Natural killer cell (primary cell): ENCODE measurements at regions not wholly inside any gene's neighbourhood (a gene's known extent, or its start where the extent isn't known, plus 50 kb on each side); places are given as distances from the start of the nearest gene placed in this dataset.

Source experiments
- ATAC-seq, 3 donors: fragments of 150-1000 bp in 2 of 3; fragments of 200-7000 bp in 1 of 3; cut with Tn5 transposase; 1 replicate in 1 of 3; 2 replicates in 2 of 3; pipeline ENCODE4 v1.10.0; 2021; ENCODE audit warnings: mild to moderate bottlenecking in 2 of 3, moderate library complexity in 2 of 3
- DNase-seq, 2 donors: peaks; one replicate each; pipeline versions ENCODE4 v3.0.0 to v3.0.0-alpha.2; 2013 to 2021; ENCODE audit warnings: mixed read lengths in 1 of 2
- H3K27ac ChIP-seq: one replicate; pipeline ENCODE4 v1.5.1; 2013; ENCODE audit warnings: mild to moderate bottlenecking, low read length
- H3K27me3 ChIP-seq: one replicate; pipeline ENCODE4 v1.6.1; 2013; ENCODE audit warnings: low read length; ENCODE audit not compliant: control insufficient read depth, insufficient read depth
- H3K36me3 ChIP-seq: one replicate; pipeline ENCODE4 v1.6.1; 2013; ENCODE audit warnings: low read length; ENCODE audit not compliant: control insufficient read depth, insufficient read depth
- H3K4me1 ChIP-seq: one replicate; pipeline ENCODE4 v1.6.1; 2013; ENCODE audit warnings: low read length; ENCODE audit not compliant: control insufficient read depth, insufficient read depth
- H3K4me3 ChIP-seq: one replicate; pipeline ENCODE4 v1.5.1; 2013; ENCODE audit warnings: low read length
- H3K9me3 ChIP-seq: one replicate; pipeline ENCODE4 v1.6.1; 2013; ENCODE audit warnings: low read length; ENCODE audit not compliant: control insufficient read depth, insufficient read depth
- H3K27ac Mint-ChIP-seq, 2 donors: one replicate each; pipeline ENCODE4 v1.8.0; 2022; ENCODE audit warnings: mild to moderate bottlenecking in 2 of 2, mixed read lengths in 2 of 2, moderate library complexity in 1 of 2
- H3K27me3 Mint-ChIP-seq, 2 donors: one replicate each; pipeline ENCODE4 v1.8.0; 2022; ENCODE audit warnings: low read depth in 2 of 2, mixed read lengths in 2 of 2
- H3K36me3 Mint-ChIP-seq: one replicate; pipeline ENCODE4 v1.8.0; 2022; ENCODE audit warnings: mixed read lengths
- H3K4me1 Mint-ChIP-seq, 2 donors: one replicate each; pipeline ENCODE4 v1.8.0; 2022; ENCODE audit warnings: mixed read lengths in 2 of 2
- H3K4me3 Mint-ChIP-seq: one replicate; pipeline ENCODE4 v1.8.0; 2022; ENCODE audit warnings: mild to moderate bottlenecking, moderate library complexity, mixed read lengths
- H3K9me3 Mint-ChIP-seq, 2 donors: one replicate each; pipeline ENCODE4 v1.8.0; 2022; ENCODE audit warnings: mixed read lengths in 2 of 2
- CTCF ChIP-seq: fragments of 200-600 bp; IDR thresholded peaks from one replicate; pipeline ENCODE4 v1.8.0; 2022; ENCODE audit warnings: antibody characterized with exemption
- WGBS: methylation state at CpG from one replicate; pipeline ENCODE4 v1.1.7; 2013; ENCODE audit warnings: missing lambda C conversion rate; ENCODE audit not compliant: insufficient coverage; 5-methylcytosine and 5-hydroxymethylcytosine counted together
- intact Hi-C: fragments of 100-400 bp; cut with micrococcal nuclease; formaldehyde crosslinking; loops from one replicate; pipeline ENCODE4 v1.14.2; 2022

- intact Hi-C loops, result no loop called here
- no peak for TF ChIP-seq CTCF
- DNase-seq (no peak), ATAC-seq (no peak)
- Mint-ChIP-seq H3K9me3 (no peaks in the 10 kb centered on the region), H3K27me3 (peaks cover 0 to 9% of the 10 kb centered on the region in 2 donors), H3K4me1 (no peaks in the 10 kb centered on the region), H3K4me3 (no peak overlapping the region), H3K36me3 (no peaks in the 10 kb centered on the region), H3K27ac (no peak overlapping the region)
- Histone ChIP-seq H3K4me1 (no peaks in the 10 kb centered on the region), H3K9me3 (no peaks in the 10 kb centered on the region), H3K27me3 (no peaks in the 10 kb centered on the region), H3K4me3 (no peak overlapping the region), H3K27ac (no peak overlapping the region), H3K36me3 (no peaks in the 10 kb centered on the region)
- WGBS, result 95% methylated on average over 1 of the region's 1 CpG
These were observed 87.1 kb upstream of the HS3ST2 start for GRCh38 chr16:22726868-22727267.

DNA sequence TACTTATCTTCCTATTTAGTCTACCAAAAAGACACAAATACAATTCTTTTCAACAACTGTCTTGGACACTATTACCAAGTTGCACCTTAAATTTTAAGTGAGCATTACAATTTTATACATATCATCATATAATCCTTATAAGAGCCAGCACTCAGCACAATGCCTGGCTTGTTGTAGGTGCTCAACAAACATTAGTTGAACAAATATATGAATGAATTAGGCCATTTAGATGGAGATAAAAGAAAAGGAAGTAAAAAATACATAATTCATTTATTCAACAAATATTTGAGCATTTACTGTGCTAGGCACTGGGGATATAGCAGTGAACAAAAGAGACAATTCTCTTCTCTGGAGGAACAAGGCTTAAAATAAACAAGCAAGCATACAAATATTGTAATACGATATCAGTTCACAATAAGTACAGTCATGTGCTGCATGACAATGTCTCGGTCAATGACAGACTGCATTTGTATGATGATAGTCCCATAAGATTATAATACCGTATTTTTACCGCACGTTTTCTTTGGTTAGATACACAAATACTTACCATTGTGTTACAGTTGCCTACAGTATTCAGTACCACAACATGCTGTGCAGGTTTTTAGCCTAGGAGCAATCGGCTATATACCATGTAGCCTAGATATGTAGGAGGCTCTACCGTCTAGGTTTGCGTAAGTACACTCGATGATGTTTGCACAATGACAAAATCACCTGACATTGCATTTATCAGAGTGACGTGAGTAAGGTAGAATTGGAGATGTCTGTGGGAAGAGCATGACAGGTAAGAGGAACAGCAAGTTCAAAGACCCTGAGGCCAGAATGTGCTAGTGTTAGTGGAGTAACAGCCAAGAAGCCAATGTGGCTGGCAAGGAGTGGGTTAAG is 86.4 kb upstream of the HS3ST2 start:
- no peaks in the 10 kb centered on the region for H3K36me3 ChIP-seq
- no peak for TF ChIP-seq CTCF
- Mint-ChIP-seq H3K27me3 (peaks cover 0 to 9% of the 10 kb centered on the region in 2 donors), H3K36me3 (no peaks in the 10 kb centered on the region), H3K9me3 (no peaks in the 10 kb centered on the region), H3K4me3 (no peak overlapping the region), H3K27ac (no peak overlapping the region), H3K4me1 (no peaks in the 10 kb centered on the region)
- DNase-seq, result no peak
- ATAC-seq, result no peak
- H3K9me3 ChIP-seq, result no peaks in the 10 kb centered on the region
- H3K4me3 ChIP-seq, result no peak overlapping the region
- intact Hi-C loops, result no loop called here
- no peak overlapping the region for H3K27ac ChIP-seq
- WGBS, result 86% methylated on average over 10 of the region's 10 CpGs
- H3K27me3 ChIP-seq, result no peaks in the 10 kb centered on the region
- H3K4me1 ChIP-seq, result no peaks in the 10 kb centered on the region

- Histone ChIP-seq H3K4me1 (no peaks in the 10 kb centered on the region), H3K27ac (no peak overlapping the region), H3K27me3 (no peaks in the 10 kb centered on the region), H3K36me3 (no peaks in the 10 kb centered on the region), H3K9me3 (no peaks in the 10 kb centered on the region), H3K4me3 (no peak overlapping the region)
- Mint-ChIP-seq H3K27ac (no peak overlapping the region), H3K4me3 (no peak overlapping the region), H3K4me1 (no peaks in the 10 kb centered on the region), H3K27me3 (peaks cover 0 to 11% of the 10 kb centered on the region in 2 donors), H3K36me3 (no peaks in the 10 kb centered on the region), H3K9me3 (no peaks in the 10 kb centered on the region)
- no peak for ATAC-seq
- DNase-seq, result no peak
- intact Hi-C loops, result no loop called here
- TF ChIP-seq CTCF, result no peak
- 60% methylated on average over 4 of the region's 4 CpGs for WGBS
These were observed 85.7 kb upstream of the HS3ST2 start for GRCh38 chr16:22728167-22728836.
